ENCODE measurements at regions not wholly inside any gene's neighbourhood (a gene's known extent, or its start where the extent isn't known, plus 50 kb on each side); places are given as distances from the start of the nearest gene placed in this dataset.
"Not testable (repeated sequence)": the region's sequence is repeated elsewhere in the genome, so short reads cannot be mapped to it uniquely, and the experiment has no call there.

- intact Hi-C loops (cut with micrococcal nuclease) = no loop called here
Observed at GRCh38 chr7:149683181-149683580, 90.2 kb downstream of the ZNF467 start.

- intact Hi-C loops (cut with micrococcal nuclease) = no loop called here
Observed at GRCh38 chr7:149682038-149682437, 91.3 kb downstream of the ZNF467 start.

GRCh38 chr7:149681274-149681673, 92.1 kb downstream of the ZNF467 start:
- intact Hi-C loops (cut with micrococcal nuclease) = no loop called here

- intact Hi-C loops (cut with micrococcal nuclease) = no loop called here
Observed at GRCh38 chr7:149680331-149681025, 92.9 kb downstream of the ZNF467 start.

- intact Hi-C loops (cut with micrococcal nuclease) = not testable (repeated sequence)
Observed at GRCh38 chr7:149674728-149675385, 98.5 kb downstream of the ZNF467 start.

- intact Hi-C loops (cut with micrococcal nuclease) = no loop called here
Observed at GRCh38 chr7:149673006-149673405, 100.4 kb downstream of the ZNF467 start.

GRCh38 chr7:149670288-149670687, 103.1 kb downstream of the ZNF467 start:
- intact Hi-C loops (cut with micrococcal nuclease) = no loop called here

GRCh38 chr7:149669121-149669818, 104.1 kb downstream of the ZNF467 start:
- intact Hi-C loops (cut with micrococcal nuclease) = loop anchor here (1.0 kb wide), 1 partner anchor 73 kb away; no protein-coding TSS in a partner anchor

- intact Hi-C loops (cut with micrococcal nuclease) = no loop called here
Observed at GRCh38 chr7:149666360-149666945, 106.9 kb downstream of the ZNF467 start.

GRCh38 chr7:149665618-149666017, 107.8 kb downstream of the ZNF467 start:
- intact Hi-C loops (cut with micrococcal nuclease) = not testable (repeated sequence)

- intact Hi-C loops (cut with micrococcal nuclease) = no loop called here
Observed at GRCh38 chr7:149664666-149665065, 108.7 kb downstream of the ZNF467 start.

GRCh38 chr7:149664176-149664575, 109.2 kb downstream of the ZNF467 start:
- intact Hi-C loops (cut with micrococcal nuclease) = no loop called here

- intact Hi-C loops (cut with micrococcal nuclease) = loop anchor here (1.0 kb wide), 3 partner anchors 52 to 138 kb away; a partner anchor contains a TSS
Observed at GRCh38 chr7:149662591-149663095, 110.7 kb downstream of the ZNF467 start.

- intact Hi-C loops (cut with micrococcal nuclease) = no loop called here
Observed at GRCh38 chr7:149655784-149656183, 117.6 kb downstream of the ZNF467 start.

- intact Hi-C loops (cut with micrococcal nuclease) = no loop called here
Observed at GRCh38 chr7:149654588-149654987, 118.8 kb downstream of the ZNF467 start.

- intact Hi-C loops (cut with micrococcal nuclease) = not testable (repeated sequence)
Observed at GRCh38 chr7:149650190-149650589, 123.2 kb downstream of the ZNF467 start.

GRCh38 chr7:149644754-149645153, 128.6 kb downstream of the ZNF467 start:
- intact Hi-C loops (cut with micrococcal nuclease) = no loop called here

GRCh38 chr7:149642589-149642988, 130.8 kb downstream of the ZNF467 start:
- intact Hi-C loops (cut with micrococcal nuclease) = no loop called here

GRCh38 chr7:149638566-149639320, 134.6 kb downstream of the ZNF467 start:
- intact Hi-C loops (cut with micrococcal nuclease) = no loop called here

- intact Hi-C loops (cut with micrococcal nuclease) = no loop called here
Observed at GRCh38 chr7:149637911-149638565, 135.3 kb downstream of the ZNF467 start.
